NCI-H460 (cell line): ENCODE measurements at regions not wholly inside any gene's neighbourhood (a gene's known extent, or its start where the extent isn't known, plus 50 kb on each side); places are given as distances from the start of the nearest gene placed in this dataset.

ENCODE experiments used
- DNase-seq: peaks from one replicate; pipeline ENCODE4 v3.0.0-alpha.2; 2016; ENCODE audit warnings: low read depth; ENCODE audit errors: extremely low read depth

- DNase-seq, result no peak
Measured at GRCh38 chr6:166754218-166755030, 127.4 kb upstream of the RPS6KA2 start.

- no peak for DNase-seq
Measured at GRCh38 chr6:166752928-166753721, 126.1 kb upstream of the RPS6KA2 start.

- DNase-seq, result no peak
Measured at GRCh38 chr6:166752097-166752496, 125.0 kb upstream of the RPS6KA2 start.

- no peak for DNase-seq
Measured at GRCh38 chr6:166751051-166751595, 124.1 kb upstream of the RPS6KA2 start.

- DNase-seq, result no peak
Measured at GRCh38 chr6:166750108-166750793, 123.2 kb upstream of the RPS6KA2 start.

GRCh38 chr6:166749666-166750065, 122.6 kb upstream of the RPS6KA2 start:
- DNase-seq, result no peak

GRCh38 chr6:166747644-166748595, 120.9 kb upstream of the RPS6KA2 start:
- no peak for DNase-seq

- no peak for DNase-seq
Measured at GRCh38 chr6:166745801-166746668, 119.0 kb upstream of the RPS6KA2 start.

- no peak for DNase-seq
Measured at GRCh38 chr6:166744223-166745134, 117.4 kb upstream of the RPS6KA2 start.

GRCh38 chr6:166743406-166744222, 116.6 kb upstream of the RPS6KA2 start:
- DNase-seq, result no peak

- DNase-seq, result no peak
Measured at GRCh38 chr6:166742981-166743380, 115.9 kb upstream of the RPS6KA2 start.

GRCh38 chr6:166739976-166740318, 112.9 kb upstream of the RPS6KA2 start:
- DNase-seq, result no peak

GRCh38 chr6:166739117-166739975, 112.3 kb upstream of the RPS6KA2 start:
- DNase-seq, result no peak

- DNase-seq, result no peak
Measured at GRCh38 chr6:166738386-166739116, 111.5 kb upstream of the RPS6KA2 start.

- no peak for DNase-seq
Measured at GRCh38 chr6:166737261-166737660, 110.2 kb upstream of the RPS6KA2 start.

GRCh38 chr6:166736634-166737033, 109.6 kb upstream of the RPS6KA2 start:
- peak; percentile 23 for DNase-seq
